SJCRH30 (cell line): ENCODE measurements at regions not wholly inside any gene's neighbourhood (a gene's known extent, or its start where the extent isn't known, plus 50 kb on each side); places are given as distances from the start of the nearest gene placed in this dataset.

Experiments
- DNase-seq, 2 experiments: peaks; one replicate each; pipeline ENCODE4 v3.0.0-alpha.2; 2015 to 2020
- H3K27ac ChIP-seq: fragments of 250-450 bp; sonication (Bioruptor Pico); 2 replicates; pipeline ENCODE4 v1.5.1; 2020; ENCODE audit warnings: mild to moderate bottlenecking, moderate library complexity
- H3K27me3 ChIP-seq: fragments of 250-450 bp; sonication (Bioruptor Pico); 2 replicates; pipeline ENCODE4 v1.5.1; 2020; ENCODE audit warnings: mild to moderate bottlenecking, moderate library complexity
- H3K36me3 ChIP-seq: fragments of 250-450 bp; sonication (Bioruptor Pico); 2 replicates; pipeline ENCODE4 v1.5.1; 2020; ENCODE audit warnings: mild to moderate bottlenecking, moderate library complexity
- H3K4me1 ChIP-seq: fragments of 250-450 bp; sonication (Bioruptor Pico); 2 replicates; pipeline ENCODE4 v1.5.1; 2020; ENCODE audit warnings: mild to moderate bottlenecking, moderate library complexity
- H3K4me3 ChIP-seq: fragments of 250-450 bp; sonication (Bioruptor Pico); 2 replicates; pipeline ENCODE4 v1.5.1; 2020; ENCODE audit warnings: mild to moderate bottlenecking, moderate library complexity
- H3K9me3 ChIP-seq: fragments of 250-450 bp; sonication (Bioruptor Pico); replicated peaks from 2 replicates; pipeline ENCODE4 v1.5.1; 2020; ENCODE audit warnings: mild to moderate bottlenecking, moderate library complexity

GRCh38 chr15:23514484-23514883 lies 51.0 kb upstream of the MKRN3 start:
- H3K36me3 ChIP-seq: no peaks in the 10 kb centered on the region
- H3K27ac ChIP-seq: no peak overlapping the region
- no peak for DNase-seq
- no peaks in the 10 kb centered on the region for H3K27me3 ChIP-seq
- H3K4me3 ChIP-seq: no peak overlapping the region
- H3K9me3 ChIP-seq: no peaks in the 10 kb centered on the region
- no peaks in the 10 kb centered on the region for H3K4me1 ChIP-seq

- no peaks in the 10 kb centered on the region for H3K27me3 ChIP-seq
- H3K36me3 ChIP-seq: no peaks in the 10 kb centered on the region
- DNase-seq: no peak
- H3K4me1 ChIP-seq: no peaks in the 10 kb centered on the region
- no peaks in the 10 kb centered on the region for H3K9me3 ChIP-seq
- no peak overlapping the region for H3K4me3 ChIP-seq
- no peak overlapping the region for H3K27ac ChIP-seq
Observed at GRCh38 chr15:23506762-23507161, 58.7 kb upstream of the MKRN3 start.

GRCh38 chr15:23503980-23504379 lies 56.9 kb upstream of the GOLGA6L2 start:
- H3K27me3 ChIP-seq: no peaks in the 10 kb centered on the region
- H3K27ac ChIP-seq: no peak overlapping the region
- H3K36me3 ChIP-seq: no peaks in the 10 kb centered on the region
- no peak for DNase-seq
- H3K4me3 ChIP-seq: no peak overlapping the region
- H3K9me3 ChIP-seq: no peaks in the 10 kb centered on the region
- H3K4me1 ChIP-seq: no peaks in the 10 kb centered on the region

- Histone ChIP-seq H3K36me3 (no peaks in the 10 kb centered on the region), H3K4me1 (no peaks in the 10 kb centered on the region), H3K4me3 (no peak overlapping the region), H3K27me3 (no peaks in the 10 kb centered on the region), H3K27ac (no peak overlapping the region), H3K9me3 (no peaks in the 10 kb centered on the region)
- DNase-seq: no peak
Observed at GRCh38 chr15:23503576-23503975, 56.5 kb upstream of the GOLGA6L2 start.

GRCh38 chr15:23497710-23498111 lies 50.7 kb upstream of the GOLGA6L2 start:
- H3K4me3 ChIP-seq: no peak overlapping the region
- H3K27me3 ChIP-seq: no peaks in the 10 kb centered on the region
- H3K9me3 ChIP-seq: no peaks in the 10 kb centered on the region
- no peaks in the 10 kb centered on the region for H3K36me3 ChIP-seq
- DNase-seq: peak in 1 of 2 experiments; percentile 39
- no peaks in the 10 kb centered on the region for H3K4me1 ChIP-seq
- no peak overlapping the region for H3K27ac ChIP-seq
